Progenitor cell of endocrine pancreas (in vitro differentiated cells): ENCODE measurements at regions not wholly inside any gene's neighbourhood (a gene's known extent, or its start where the extent isn't known, plus 50 kb on each side); places are given as distances from the start of the nearest gene placed in this dataset.

Experiments used
- DNase-seq: peaks from one replicate; pipeline ENCODE4 v3.0.0; 2021; ENCODE audit warnings: low spot score; ENCODE audit not compliant: unreplicated experiment
- H3K27ac Mint-ChIP-seq: 2 replicates; pipeline ENCODE4 v1.8.0; 2021; ENCODE audit warnings: mild to moderate bottlenecking, moderate library complexity, mixed read lengths
- H3K27me3 Mint-ChIP-seq: 2 replicates; pipeline ENCODE4 v1.8.0; 2021; ENCODE audit warnings: mixed read lengths
- H3K36me3 Mint-ChIP-seq: 2 replicates; pipeline ENCODE4 v1.8.0; 2022; ENCODE audit warnings: mixed read lengths; ENCODE audit not compliant: insufficient read depth
- H3K4me1 Mint-ChIP-seq: 2 replicates; pipeline ENCODE4 v1.8.0; 2021; ENCODE audit warnings: low read depth, mixed read lengths
- H3K4me3 Mint-ChIP-seq: 2 replicates; pipeline ENCODE4 v1.8.0; 2021; ENCODE audit warnings: low read depth, mild to moderate bottlenecking, moderate library complexity, mixed read lengths
- H3K9me3 Mint-ChIP-seq: 2 replicates; pipeline ENCODE4 v1.8.0; 2021; ENCODE audit warnings: low read depth, mixed read lengths
- CTCF ChIP-seq: fragments of 200-600 bp; sonication (generic); IDR thresholded peaks from one replicate; pipeline ENCODE4 v1.5.0; 2021; ENCODE audit warnings: antibody characterized with exemption, mild to moderate bottlenecking; ENCODE audit not compliant: unreplicated experiment

GRCh38 chr4:12679217-12679616, 804.9 kb downstream of the RAB28 start:
- no peak for DNase-seq
- H3K27ac Mint-ChIP-seq: no peak overlapping the region
- no peak overlapping the region for H3K4me3 Mint-ChIP-seq
- H3K9me3 Mint-ChIP-seq: peaks cover 8% of the 10 kb centered on the region
- peak; percentile 45 for TF ChIP-seq CTCF
- H3K36me3 Mint-ChIP-seq: no peaks in the 10 kb centered on the region
- H3K27me3 Mint-ChIP-seq: no peaks in the 10 kb centered on the region
- H3K4me1 Mint-ChIP-seq: no peaks in the 10 kb centered on the region

- H3K27ac Mint-ChIP-seq: no peak overlapping the region
- no peak overlapping the region for H3K4me3 Mint-ChIP-seq
- H3K27me3 Mint-ChIP-seq: no peaks in the 10 kb centered on the region
These were observed 810.0 kb downstream of the RAB28 start for GRCh38 chr4:12674184-12674583.

GRCh38 chr4:12672303-12672702, 811.8 kb downstream of the RAB28 start:
- peaks cover 9% of the 10 kb centered on the region for H3K9me3 Mint-ChIP-seq
- H3K27ac Mint-ChIP-seq: no peak overlapping the region
- H3K4me3 Mint-ChIP-seq: no peak overlapping the region
- no peaks in the 10 kb centered on the region for H3K4me1 Mint-ChIP-seq
- no peaks in the 10 kb centered on the region for H3K27me3 Mint-ChIP-seq
- no peaks in the 10 kb centered on the region for H3K36me3 Mint-ChIP-seq
- TF ChIP-seq CTCF: no peak
- DNase-seq: no peak

More at GRCh38 chr4:12674184-12674583, 810.0 kb downstream of the RAB28 start:
- no peak for DNase-seq
- no peaks in the 10 kb centered on the region for H3K36me3 Mint-ChIP-seq
- H3K4me1 Mint-ChIP-seq: no peaks in the 10 kb centered on the region
- H3K9me3 Mint-ChIP-seq: peaks cover 9% of the 10 kb centered on the region
- TF ChIP-seq CTCF: no peak

- Mint-ChIP-seq H3K27me3 (no peaks in the 10 kb centered on the region), H3K9me3 (peaks cover 13% of the 10 kb centered on the region), H3K36me3 (no peaks in the 10 kb centered on the region), H3K4me3 (no peak overlapping the region), H3K27ac (no peak overlapping the region), H3K4me1 (no peaks in the 10 kb centered on the region)
- TF ChIP-seq CTCF: no peak
- DNase-seq: no peak
These were observed 826.0 kb downstream of the RAB28 start for GRCh38 chr4:12658146-12658545.

GRCh38 chr4:12651876-12652275, 832.3 kb downstream of the RAB28 start:
- no peaks in the 10 kb centered on the region for H3K4me1 Mint-ChIP-seq
- no peak for TF ChIP-seq CTCF
- H3K27ac Mint-ChIP-seq: no peak overlapping the region
- DNase-seq: no peak
- no peaks in the 10 kb centered on the region for H3K27me3 Mint-ChIP-seq
- no peaks in the 10 kb centered on the region for H3K36me3 Mint-ChIP-seq
- H3K4me3 Mint-ChIP-seq: no peak overlapping the region
- peaks cover 7% of the 10 kb centered on the region for H3K9me3 Mint-ChIP-seq
